ENCODE measurements at regions not wholly inside any gene's neighbourhood (a gene's known extent, or its start where the extent isn't known, plus 50 kb on each side); places are given as distances from the start of the nearest gene placed in this dataset.

DNA sequence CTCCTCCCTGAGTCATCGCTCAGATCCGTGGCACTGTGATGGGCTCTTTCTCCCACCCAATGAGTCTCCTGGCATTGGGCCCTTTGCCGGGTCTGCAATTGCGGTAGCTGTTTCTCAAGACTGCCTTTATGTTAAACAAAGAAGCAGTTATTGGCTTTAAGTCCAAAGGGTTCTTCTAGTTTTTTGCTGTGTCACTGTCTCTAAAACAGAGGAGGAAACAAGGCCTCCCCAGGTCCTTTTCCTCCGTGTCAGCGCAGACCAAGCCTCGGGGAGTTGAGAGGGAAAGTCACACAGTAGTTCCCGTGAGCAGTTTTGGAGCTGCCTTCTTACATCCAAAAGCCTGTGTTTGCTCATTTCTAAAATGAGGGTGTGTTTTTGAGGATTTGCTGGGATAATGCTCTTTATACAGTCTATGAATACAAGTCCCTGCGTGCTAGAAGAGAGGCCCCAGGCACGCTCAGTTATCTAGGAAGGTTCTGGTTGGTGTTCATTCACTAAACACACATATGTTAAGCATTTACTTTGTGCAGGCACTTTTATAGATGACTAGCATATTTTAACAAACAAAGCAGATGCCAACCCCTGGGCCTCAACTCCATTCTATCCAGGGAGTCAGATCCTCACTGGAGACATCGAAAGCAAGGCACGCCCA, 126.0 kb upstream of the PZP start:
- Histone ChIP-seq H3K4ac (replicated peaks; ENCODE audit: insufficient read length, low read depth, low read length) (no peak overlapping the region), H2BK5ac (ENCODE audit: low read depth, low read length) (no peak overlapping the region), H2BK15ac (ENCODE audit: low read length) (no peak overlapping the region), H3K27ac (ENCODE audit: low read depth, low read length) (no peak overlapping the region), H3K4me2 (ENCODE audit: insufficient read depth in 1 of 2, low read depth in 2 of 2, low read length in 2 of 2) (no peak overlapping the region), H3K56ac (replicated peaks; ENCODE audit: insufficient read length, low read depth, low read length) (no peak overlapping the region), H3K27me3 (replicated peaks in 1 of 4; ENCODE audit: control insufficient read depth in 3 of 4, extremely low read depth in 1 of 4, insufficient read depth in 3 of 4, low read length in 3 of 4) (no peaks in the 10 kb centered on the region), H2BK20ac (ENCODE audit: low read length) (no peak overlapping the region), H3K18ac (ENCODE audit: extremely low read depth, low read length) (no peak overlapping the region), H3K14ac (ENCODE audit: insufficient read length) (no peak overlapping the region), H4K91ac (replicated peaks; ENCODE audit: insufficient read length, low read length) (no peak overlapping the region), H3K4me1 (replicated peaks in 1 of 4; ENCODE audit: control insufficient read depth in 3 of 4, insufficient read depth in 4 of 4, low read length in 3 of 4) (no peaks in the 10 kb centered on the region), H2AK5ac (ENCODE audit: low read depth, low read length) (no peak overlapping the region), H3K23ac (ENCODE audit: insufficient read length) (no peak overlapping the region), H3K36me3 (ENCODE audit: control insufficient read depth in 2 of 4, insufficient read depth in 4 of 4, low read length in 3 of 4) (no peaks in the 10 kb centered on the region), H2BK12ac (ENCODE audit: low read depth, low read length) (no peak overlapping the region), H3K9me3 (ENCODE audit: insufficient read depth in 2 of 2, low read depth in 1 of 2, low read length in 1 of 2) (peaks cover 0 to 2% of the 10 kb centered on the region in 2 experiments; a peak in 1 of 4 replicates), H3K4me3 (ENCODE audit: extremely low read depth in 1 of 4, insufficient read depth in 2 of 4, low read depth in 3 of 4, low read length in 4 of 4) (no peak overlapping the region), H3K79me1 (ENCODE audit: low read depth, low read length) (no peaks in the 10 kb centered on the region), H3K23me2 (ENCODE audit: low read depth, low read length) (no peaks in the 10 kb centered on the region), H2BK120ac (replicated peaks; ENCODE audit: low read depth, low read length) (no peak overlapping the region), H3K9ac (replicated peaks in 1 of 4; ENCODE audit: extremely low read depth in 1 of 4, low read depth in 3 of 4, low read length in 3 of 4) (no peak overlapping the region), H2AFZ (ENCODE audit: low read length) (no peak overlapping the region), H3K79me2 (ENCODE audit: control insufficient read depth in 1 of 2, insufficient read depth in 2 of 2, low read length in 2 of 2) (no peaks in the 10 kb centered on the region), H4K8ac (ENCODE audit: extremely low read depth, insufficient read depth, low read length) (no peak overlapping the region), H4K5ac (ENCODE audit: insufficient read length, low read depth, low read length) (no peak overlapping the region), H4K20me1 (replicated peaks in 1 of 2; ENCODE audit: control insufficient read depth in 1 of 2, insufficient read depth in 2 of 2, low read length in 2 of 2) (no peaks in the 10 kb centered on the region)
- CTCF ChIA-PET (ENCODE audit: partially characterized antibody): interaction anchor here (0.8 to 5.4 kb wide), 8 partner anchors 9 to 301 kb away, joined by 3 to 40 read pairs (median 4); no protein-coding TSS in a partner anchor
- 91% methylated on average over 12 of the region's 12 CpGs; no CpG with 5 or more reads in 1 of the 2 experiments for WGBS, 2 experiments (ENCODE audit: extremely low coverage in 1 of 2, insufficient coverage in 1 of 2, insufficient read length in 1 of 2, insufficient replicate concordance in 2 of 2, low coverage in 1 of 2, low lambda C conversion rate in 2 of 2, missing lambda C conversion rate in 1 of 2)
- DNase-seq (ENCODE audit: low read depth in 1 of 2, low spot score in 2 of 2): no peak
- FAIRE-seq: no peak
- POLR2A ChIA-PET (ENCODE audit: partially characterized antibody): no interaction called here
- TF ChIP-seq FOSL1 (IDR thresholded peaks at IDR 0.05; ENCODE audit: insufficient read depth, low read depth, low read length) (no peak), BRCA1 (IDR thresholded peaks at IDR 0.05; ENCODE audit: low read depth, low read length) (no peak), POLR2A (IDR thresholded peaks at IDR 0.05; ENCODE audit: control extremely low read depth in 1 of 2, low read depth in 2 of 2, low read length in 2 of 2) (no peak), GABPA (IDR thresholded peaks at IDR 0.05; ENCODE audit: borderline replicate concordance, insufficient read depth, low read length) (no peak), EP300 (IDR thresholded peaks at IDR 0.05; ENCODE audit: borderline replicate concordance in 1 of 2, low read depth in 2 of 2, low read length in 2 of 2) (no peak), YY1 (IDR thresholded peaks at IDR 0.05; ENCODE audit: low read depth, low read length) (no peak), CTBP2 (IDR thresholded peaks at IDR 0.05; ENCODE audit: borderline replicate concordance, insufficient read depth, insufficient read length, low read length) (no peak), KDM5A (IDR thresholded peaks at IDR 0.05; ENCODE audit: low read length) (no peak)
- TF ChIP-seq, protein P1, sequence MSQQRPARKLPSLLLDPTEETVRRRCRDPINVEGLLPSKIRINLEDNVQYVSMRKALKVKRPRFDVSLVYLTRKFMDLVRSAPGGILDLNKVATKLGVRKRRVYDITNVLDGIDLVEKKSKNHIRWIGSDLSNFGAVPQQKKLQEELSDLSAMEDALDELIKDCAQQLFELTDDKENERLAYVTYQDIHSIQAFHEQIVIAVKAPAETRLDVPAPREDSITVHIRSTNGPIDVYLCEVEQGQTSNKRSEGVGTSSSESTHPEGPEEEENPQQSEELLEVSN (IDR thresholded peaks at IDR 0.05): no peak
- TF ChIP-seq, protein P2, sequence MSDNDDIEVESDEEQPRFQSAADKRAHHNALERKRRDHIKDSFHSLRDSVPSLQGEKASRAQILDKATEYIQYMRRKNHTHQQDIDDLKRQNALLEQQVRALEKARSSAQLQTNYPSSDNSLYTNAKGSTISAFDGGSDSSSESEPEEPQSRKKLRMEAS (IDR thresholded peaks at IDR 0.05): no peak
- TF ChIP-seq, protein P3, sequence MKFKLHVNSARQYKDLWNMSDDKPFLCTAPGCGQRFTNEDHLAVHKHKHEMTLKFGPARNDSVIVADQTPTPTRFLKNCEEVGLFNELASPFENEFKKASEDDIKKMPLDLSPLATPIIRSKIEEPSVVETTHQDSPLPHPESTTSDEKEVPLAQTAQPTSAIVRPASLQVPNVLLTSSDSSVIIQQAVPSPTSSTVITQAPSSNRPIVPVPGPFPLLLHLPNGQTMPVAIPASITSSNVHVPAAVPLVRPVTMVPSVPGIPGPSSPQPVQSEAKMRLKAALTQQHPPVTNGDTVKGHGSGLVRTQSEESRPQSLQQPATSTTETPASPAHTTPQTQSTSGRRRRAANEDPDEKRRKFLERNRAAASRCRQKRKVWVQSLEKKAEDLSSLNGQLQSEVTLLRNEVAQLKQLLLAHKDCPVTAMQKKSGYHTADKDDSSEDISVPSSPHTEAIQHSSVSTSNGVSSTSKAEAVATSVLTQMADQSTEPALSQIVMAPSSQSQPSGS (IDR thresholded peaks at IDR 0.05; ENCODE audit: low read length): no peak
